HG03342 (cell line): ENCODE measurements at regions not wholly inside any gene's neighbourhood (a gene's known extent, or its start where the extent isn't known, plus 50 kb on each side); places are given as distances from the start of the nearest gene placed in this dataset.

ENCODE experiments used
- ATAC-seq: cut with Tn5 transposase; IDR thresholded peaks from one replicate; pipeline ENCODE4 v1.9.1; 2021; ENCODE audit warnings: mild to moderate bottlenecking, moderate library complexity; ENCODE audit not compliant: unreplicated experiment

- ATAC-seq, result no peak
Measured at GRCh38 chr15:96414875-96415274, 84.4 kb downstream of the NR2F2 start.

GRCh38 chr15:96415513-96416217, 85.2 kb downstream of the NR2F2 start:
- ATAC-seq, result no peak

GRCh38 chr15:96416218-96416933, 85.9 kb downstream of the NR2F2 start:
- no peak for ATAC-seq

- no peak for ATAC-seq
Measured at GRCh38 chr15:96416934-96417759, 86.6 kb downstream of the NR2F2 start.

- no peak for ATAC-seq
Measured at GRCh38 chr15:96417760-96418130, 87.2 kb downstream of the NR2F2 start.

- ATAC-seq, result no peak
Measured at GRCh38 chr15:96418146-96418545, 87.6 kb downstream of the NR2F2 start.

- no peak for ATAC-seq
Measured at GRCh38 chr15:96421178-96421601, 90.7 kb downstream of the NR2F2 start.

- ATAC-seq, result no peak
Measured at GRCh38 chr15:96422125-96422524, 91.6 kb downstream of the NR2F2 start.

GRCh38 chr15:96424674-96425073, 94.2 kb downstream of the NR2F2 start:
- ATAC-seq, result no peak

GRCh38 chr15:96428742-96429141, 98.2 kb downstream of the NR2F2 start:
- no peak for ATAC-seq

- no peak for ATAC-seq
Measured at GRCh38 chr15:96431786-96432185, 101.3 kb downstream of the NR2F2 start.

- no peak for ATAC-seq
Measured at GRCh38 chr15:96435022-96435421, 104.5 kb downstream of the NR2F2 start.

GRCh38 chr15:96435841-96436240, 105.3 kb downstream of the NR2F2 start:
- no peak for ATAC-seq

GRCh38 chr15:96440978-96441377, 110.5 kb downstream of the NR2F2 start:
- ATAC-seq, result no peak

- ATAC-seq, result no peak
Measured at GRCh38 chr15:96442076-96442475, 111.6 kb downstream of the NR2F2 start.

GRCh38 chr15:96444865-96445264, 114.4 kb downstream of the NR2F2 start:
- ATAC-seq, result no peak

GRCh38 chr15:96448923-96449322, 118.4 kb downstream of the NR2F2 start:
- no peak for ATAC-seq

- ATAC-seq, result no peak
Measured at GRCh38 chr15:96457841-96458240, 127.3 kb downstream of the NR2F2 start.

GRCh38 chr15:96460106-96460505, 129.6 kb downstream of the NR2F2 start:
- no peak for ATAC-seq

GRCh38 chr15:96462768-96463750, 132.6 kb downstream of the NR2F2 start:
- ATAC-seq, result no peak
